HepG2 (cell line): ENCODE measurements at regions not wholly inside any gene's neighbourhood (a gene's known extent, or its start where the extent isn't known, plus 50 kb on each side); places are given as distances from the start of the nearest gene placed in this dataset.

Experiments
- CBX2 ChIP-seq, 2 experiments: fragments of 200-600 bp in 1 of 2; sonication (generic); formaldehyde crosslinking in 1 of 2; IDR thresholded peaks; 2 replicates each; pipeline versions ENCODE4 v1.7.0 to v1.8.1; 2018 to 2022; ENCODE audit warnings: low read depth in 2 of 2, low read length in 1 of 2, mild to moderate bottlenecking in 1 of 2, missing genetic modification reagents in 1 of 2
- KDM4B ChIP-seq: sonication (generic); formaldehyde crosslinking; IDR thresholded peaks from 2 replicates; pipeline ENCODE4 v1.4.0; 2020; ENCODE audit warnings: missing genetic modification reagents
- MAFG ChIP-seq: sonication (generic); formaldehyde crosslinking; IDR thresholded peaks from 2 replicates; pipeline ENCODE4 v1.5.1; 2020; ENCODE audit warnings: mild to moderate bottlenecking, missing genetic modification reagents
- NR2F2 ChIP-seq: IDR thresholded peaks from 2 replicates; pipeline ENCODE4 v1.6.1; 2012; ENCODE audit warnings: low read depth, inconsistent platforms, borderline replicate concordance
- RELA ChIP-seq: sonication (generic); formaldehyde crosslinking; IDR thresholded peaks from 2 replicates; pipeline ENCODE4 v1.4.0; 2020; ENCODE audit warnings: missing genetic modification reagents
- SMYD3 ChIP-seq: sonication (generic); formaldehyde crosslinking; IDR thresholded peaks from 2 replicates; pipeline ENCODE4 v1.8.1; 2023; ENCODE audit warnings: mild to moderate bottlenecking, missing genetic modification reagents
- ZNF12 ChIP-seq: sonication (generic); formaldehyde crosslinking; IDR thresholded peaks from 2 replicates; pipeline ENCODE4 v1.5.0; 2020; ENCODE audit warnings: missing genetic modification reagents
- ZNF331 ChIP-seq: sonication (generic); formaldehyde crosslinking; IDR thresholded peaks from 2 replicates; pipeline ENCODE4 v1.4.0; 2020; ENCODE audit warnings: missing genetic modification reagents
- TF ChIP-seq, protein P1 (sequence below): sonication (generic); formaldehyde crosslinking; IDR thresholded peaks from 2 replicates; pipeline ENCODE4 v1.8.0; 2022; ENCODE audit warnings: mild to moderate bottlenecking, missing genetic modification reagents; ENCODE audit not compliant: insufficient replicate concordance
- TF ChIP-seq, protein P2 (sequence below): sonication (generic); formaldehyde crosslinking; IDR thresholded peaks from 2 replicates; pipeline ENCODE4 v1.4.0; 2020; ENCODE audit warnings: low read depth, mild to moderate bottlenecking, missing genetic modification reagents

DNA sequence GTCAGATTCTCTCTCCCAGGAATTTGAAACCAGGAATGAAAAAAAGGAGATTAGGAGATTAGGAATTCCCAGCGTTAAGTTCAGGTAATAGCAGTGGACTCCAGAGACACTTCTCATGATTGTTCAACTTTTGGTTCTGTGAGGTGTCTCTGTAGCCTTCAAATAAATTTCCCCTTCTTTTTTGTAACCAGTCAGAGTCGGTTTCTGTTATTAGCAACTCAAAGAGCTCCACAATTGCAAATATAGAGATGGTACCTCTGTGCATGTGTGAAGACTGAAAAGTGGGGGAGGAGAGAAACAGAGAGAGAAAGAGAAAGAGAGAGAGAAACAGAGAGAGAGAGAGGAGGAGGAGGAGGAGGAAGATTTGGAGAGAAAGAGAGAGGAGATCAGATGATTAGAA, 112.8 kb upstream of the STEAP1B start:
- TF ChIP-seq RELA (no peak), KDM4B (CRISPR knock-in tag) (no peak), SMYD3 (CRISPR knock-in tag) (no peak), NR2F2 (no peak), ZNF331 (CRISPR knock-in tag) (no peak), MAFG (CRISPR knock-in tag) (no peak), CBX2 (IDR thresholded peaks at IDR 0.05; ENCODE audit: low read depth, low read length) (no peak), CBX2 (CRISPR knock-in tag; IDR thresholded peaks at IDR 0.05; ENCODE audit: low read depth) (no peak), ZNF12 (no peak)
- TF ChIP-seq, protein P1, sequence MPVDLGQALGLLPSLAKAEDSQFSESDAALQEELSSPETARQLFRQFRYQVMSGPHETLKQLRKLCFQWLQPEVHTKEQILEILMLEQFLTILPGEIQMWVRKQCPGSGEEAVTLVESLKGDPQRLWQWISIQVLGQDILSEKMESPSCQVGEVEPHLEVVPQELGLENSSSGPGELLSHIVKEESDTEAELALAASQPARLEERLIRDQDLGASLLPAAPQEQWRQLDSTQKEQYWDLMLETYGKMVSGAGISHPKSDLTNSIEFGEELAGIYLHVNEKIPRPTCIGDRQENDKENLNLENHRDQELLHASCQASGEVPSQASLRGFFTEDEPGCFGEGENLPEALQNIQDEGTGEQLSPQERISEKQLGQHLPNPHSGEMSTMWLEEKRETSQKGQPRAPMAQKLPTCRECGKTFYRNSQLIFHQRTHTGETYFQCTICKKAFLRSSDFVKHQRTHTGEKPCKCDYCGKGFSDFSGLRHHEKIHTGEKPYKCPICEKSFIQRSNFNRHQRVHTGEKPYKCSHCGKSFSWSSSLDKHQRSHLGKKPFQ (CRISPR knock-in tag): no peak
- TF ChIP-seq, protein P2, sequence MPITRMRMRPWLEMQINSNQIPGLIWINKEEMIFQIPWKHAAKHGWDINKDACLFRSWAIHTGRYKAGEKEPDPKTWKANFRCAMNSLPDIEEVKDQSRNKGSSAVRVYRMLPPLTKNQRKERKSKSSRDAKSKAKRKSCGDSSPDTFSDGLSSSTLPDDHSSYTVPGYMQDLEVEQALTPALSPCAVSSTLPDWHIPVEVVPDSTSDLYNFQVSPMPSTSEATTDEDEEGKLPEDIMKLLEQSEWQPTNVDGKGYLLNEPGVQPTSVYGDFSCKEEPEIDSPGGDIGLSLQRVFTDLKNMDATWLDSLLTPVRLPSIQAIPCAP (CRISPR knock-in tag): no peak
